ENCODE measurements at regions not wholly inside any gene's neighbourhood (a gene's known extent, or its start where the extent isn't known, plus 50 kb on each side); places are given as distances from the start of the nearest gene placed in this dataset.

GRCh38 chr15:81954158-81954783 is 91.5 kb downstream of the MEX3B start:
- TF ChIP-seq POLR2A (IDR thresholded peaks at IDR 0.05; ENCODE audit: extremely low read depth, insufficient read length) (no peak), MYC (IDR thresholded peaks at IDR 0.05; ENCODE audit: low read depth, low read length) (no peak)
- TF ChIP-seq, protein P1, sequence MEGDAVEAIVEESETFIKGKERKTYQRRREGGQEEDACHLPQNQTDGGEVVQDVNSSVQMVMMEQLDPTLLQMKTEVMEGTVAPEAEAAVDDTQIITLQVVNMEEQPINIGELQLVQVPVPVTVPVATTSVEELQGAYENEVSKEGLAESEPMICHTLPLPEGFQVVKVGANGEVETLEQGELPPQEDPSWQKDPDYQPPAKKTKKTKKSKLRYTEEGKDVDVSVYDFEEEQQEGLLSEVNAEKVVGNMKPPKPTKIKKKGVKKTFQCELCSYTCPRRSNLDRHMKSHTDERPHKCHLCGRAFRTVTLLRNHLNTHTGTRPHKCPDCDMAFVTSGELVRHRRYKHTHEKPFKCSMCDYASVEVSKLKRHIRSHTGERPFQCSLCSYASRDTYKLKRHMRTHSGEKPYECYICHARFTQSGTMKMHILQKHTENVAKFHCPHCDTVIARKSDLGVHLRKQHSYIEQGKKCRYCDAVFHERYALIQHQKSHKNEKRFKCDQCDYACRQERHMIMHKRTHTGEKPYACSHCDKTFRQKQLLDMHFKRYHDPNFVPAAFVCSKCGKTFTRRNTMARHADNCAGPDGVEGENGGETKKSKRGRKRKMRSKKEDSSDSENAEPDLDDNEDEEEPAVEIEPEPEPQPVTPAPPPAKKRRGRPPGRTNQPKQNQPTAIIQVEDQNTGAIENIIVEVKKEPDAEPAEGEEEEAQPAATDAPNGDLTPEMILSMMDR (IDR thresholded peaks at IDR 0.05; ENCODE audit: low read depth, low read length): no peak
- TF ChIP-seq, protein P2, sequence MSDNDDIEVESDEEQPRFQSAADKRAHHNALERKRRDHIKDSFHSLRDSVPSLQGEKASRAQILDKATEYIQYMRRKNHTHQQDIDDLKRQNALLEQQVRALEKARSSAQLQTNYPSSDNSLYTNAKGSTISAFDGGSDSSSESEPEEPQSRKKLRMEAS (IDR thresholded peaks at IDR 0.05; ENCODE audit: low read depth, low read length): no peak
- DNase-seq (ENCODE audit: low read depth): no peak
- no peak overlapping the region for H3K4me3 ChIP-seq (ENCODE audit: low read depth, low read length)

DNA sequence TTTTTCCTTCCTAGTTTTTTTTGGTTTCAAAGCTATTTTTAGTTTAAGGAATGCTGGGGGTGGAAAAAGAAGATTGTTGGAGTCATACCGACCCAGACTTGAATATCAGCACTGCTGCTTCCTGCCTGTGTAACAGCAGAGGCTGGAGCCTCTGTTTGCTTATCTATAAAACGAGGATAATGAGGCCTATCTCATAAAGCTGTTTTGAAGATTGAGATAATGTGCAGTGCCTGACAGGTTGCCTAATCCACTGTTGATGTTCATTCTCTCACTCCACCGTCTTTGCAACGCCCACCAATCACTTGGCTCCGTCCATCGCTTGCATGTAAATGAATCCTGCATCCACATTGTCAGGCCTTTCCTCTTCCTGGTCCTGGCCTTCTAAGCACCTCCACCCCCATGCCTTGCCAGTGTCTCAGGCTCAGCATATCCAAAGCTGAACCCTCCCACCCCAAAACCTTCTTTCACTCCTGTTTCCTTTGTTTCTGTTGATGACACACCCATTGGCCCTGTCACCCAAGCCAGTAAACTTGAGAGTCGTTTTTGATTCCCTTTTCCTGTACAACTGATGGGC is 94.9 kb downstream of the MEX3B start:
- H3K4me3 ChIP-seq (ENCODE audit: low read depth, low read length): no peak overlapping the region
- DNase-seq (ENCODE audit: low read depth): no peak
- TF ChIP-seq, protein P1 (IDR thresholded peaks at IDR 0.05; ENCODE audit: low read depth, low read length): no peak
- TF ChIP-seq, protein P2 (IDR thresholded peaks at IDR 0.05; ENCODE audit: low read depth, low read length): no peak
- TF ChIP-seq POLR2A (IDR thresholded peaks at IDR 0.05; ENCODE audit: extremely low read depth, insufficient read length): no peak
- TF ChIP-seq MYC (IDR thresholded peaks at IDR 0.05; ENCODE audit: low read depth, low read length): no peak

DNA sequence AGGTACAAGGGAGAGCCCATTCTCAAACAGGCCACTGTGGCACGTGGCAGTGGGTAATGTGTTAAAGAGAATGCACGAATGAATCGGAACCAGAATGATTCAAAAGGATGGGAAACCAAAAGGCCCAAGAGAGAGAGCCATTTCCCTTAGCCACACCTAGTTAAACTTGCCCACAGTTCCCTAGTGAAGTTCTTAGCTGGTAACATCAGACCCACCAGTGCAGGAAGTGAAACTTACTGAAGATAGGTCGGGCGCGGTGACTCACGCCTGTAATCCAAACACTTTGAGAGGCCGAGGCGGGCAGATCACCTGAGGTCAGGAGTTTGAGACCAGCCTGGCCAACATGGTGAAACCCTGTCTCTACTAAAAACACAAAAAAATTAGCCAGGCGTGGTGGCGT is 97.1 kb downstream of the MEX3B start:
- DNase-seq (ENCODE audit: low read depth): peak; percentile 77
- TF ChIP-seq MYC (IDR thresholded peaks at IDR 0.05; ENCODE audit: low read depth, low read length): no peak
- TF ChIP-seq, protein P2 (IDR thresholded peaks at IDR 0.05; ENCODE audit: low read depth, low read length): no peak
- no peak for TF ChIP-seq POLR2A (IDR thresholded peaks at IDR 0.05; ENCODE audit: extremely low read depth, insufficient read length)
- TF ChIP-seq, protein P1 (IDR thresholded peaks at IDR 0.05; ENCODE audit: low read depth, low read length): no peak
- H3K4me3 ChIP-seq (ENCODE audit: low read depth, low read length): no peak overlapping the region

DNA sequence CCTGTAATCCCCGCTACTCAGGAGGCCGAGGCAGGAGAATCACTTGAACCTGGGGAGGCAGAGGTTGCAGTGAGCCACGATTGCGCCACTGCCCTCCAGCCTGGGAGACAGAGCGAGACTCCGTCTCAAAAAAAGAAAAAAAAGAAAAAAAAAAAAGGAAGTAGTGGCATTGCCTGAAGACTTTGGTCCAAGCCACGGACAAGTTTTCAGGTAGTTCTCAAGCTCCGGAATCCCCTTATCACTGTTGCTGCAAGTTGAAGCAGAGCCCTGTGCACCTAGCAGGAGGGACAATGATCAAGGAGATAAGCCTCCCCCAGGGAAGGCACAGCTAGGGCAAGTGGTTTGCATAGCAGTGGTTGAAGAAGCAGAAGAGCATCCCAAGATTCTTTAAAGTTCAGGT is 97.6 kb downstream of the MEX3B start:
- H3K4me3 ChIP-seq (ENCODE audit: low read depth, low read length): no peak overlapping the region
- peak; percentile 46 for DNase-seq (ENCODE audit: low read depth)
- TF ChIP-seq, protein P1 (IDR thresholded peaks at IDR 0.05; ENCODE audit: low read depth, low read length): no peak
- TF ChIP-seq POLR2A (IDR thresholded peaks at IDR 0.05; ENCODE audit: extremely low read depth, insufficient read length) (no peak), MYC (IDR thresholded peaks at IDR 0.05; ENCODE audit: low read depth, low read length) (no peak)
- TF ChIP-seq, protein P2 (IDR thresholded peaks at IDR 0.05; ENCODE audit: low read depth, low read length): no peak

DNA sequence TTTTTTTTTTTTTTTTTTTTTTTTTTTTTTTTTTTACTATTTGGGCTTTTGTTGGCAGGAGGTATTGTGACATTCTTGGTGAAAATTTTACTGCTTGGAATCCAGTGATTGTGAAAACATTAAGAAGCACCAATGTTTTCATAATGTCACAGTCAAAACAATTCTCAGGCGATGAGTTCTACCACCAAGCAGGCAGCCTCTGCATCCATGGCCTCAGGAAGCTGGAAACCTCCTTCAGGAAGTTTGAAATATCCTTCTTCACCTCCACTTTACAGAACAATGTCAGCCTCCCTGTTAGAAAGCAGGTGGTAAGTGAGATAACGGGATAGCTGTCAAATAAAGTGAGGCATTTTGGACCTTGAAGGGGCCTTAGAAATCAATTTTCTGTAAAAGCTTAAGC is 98.3 kb downstream of the MEX3B start:
- TF ChIP-seq, protein P2 (IDR thresholded peaks at IDR 0.05; ENCODE audit: low read depth, low read length): no peak
- TF ChIP-seq MYC (IDR thresholded peaks at IDR 0.05; ENCODE audit: low read depth, low read length) (no peak), POLR2A (IDR thresholded peaks at IDR 0.05; ENCODE audit: extremely low read depth, insufficient read length) (no peak)
- TF ChIP-seq, protein P1 (IDR thresholded peaks at IDR 0.05; ENCODE audit: low read depth, low read length): no peak
- H3K4me3 ChIP-seq (ENCODE audit: low read depth, low read length): no peak overlapping the region
- peak; percentile 57 for DNase-seq (ENCODE audit: low read depth)

Data from NB4 (cell line).